ENCODE measurements at regions not wholly inside any gene's neighbourhood (a gene's known extent, or its start where the extent isn't known, plus 50 kb on each side); places are given as distances from the start of the nearest gene placed in this dataset.

GRCh38 chr2:235262750-235263149, 231.1 kb upstream of the AGAP1 start:
- ChIA-PET CTCF (interaction anchor here (0.7 to 1.0 kb wide), 2 partner anchors 18 to 182 kb away, joined by 3 read pairs; no protein-coding TSS in a partner anchor), POLR2A (no interaction called here)
- DNase-seq (ENCODE audit: low read depth, low spot score) (no peak), FAIRE-seq (no peak)
- no peak overlapping the region for H3K4me2 ChIP-seq (ENCODE audit: insufficient read depth, low read length)
- H4K20me1 ChIP-seq (replicated peaks; ENCODE audit: control insufficient read depth, extremely low read depth, insufficient read depth, low read length), result no peaks in the 10 kb centered on the region
- TF ChIP-seq FOS (IDR thresholded peaks at IDR 0.05; ENCODE audit: borderline replicate concordance, insufficient read depth, low read length) (no peak), CTCF (IDR thresholded peaks at IDR 0.05; ENCODE audit: extremely low read depth in 1 of 2, insufficient read depth in 1 of 2, low read depth in 1 of 2, low read length in 2 of 2) (no peak), GATA2 (IDR thresholded peaks at IDR 0.05; ENCODE audit: insufficient read depth, insufficient read length, low read depth, low read length) (no peak)
- H3K27me3 ChIP-seq (ENCODE audit: control insufficient read depth in 2 of 2, insufficient read depth in 2 of 2, low read length in 2 of 2), result no peaks in the 10 kb centered on the region
- H3K4me3 ChIP-seq (replicated peaks in 1 of 3; ENCODE audit: insufficient read depth in 1 of 3, low read depth in 1 of 3, low read length in 3 of 3), result no peak overlapping the region
- dilution Hi-C loops (cut with MboI; ENCODE audit: extremely low pct_ligation_motif_present, low sequenced_read_pairs), result no loop called here
- intact Hi-C loops (cut with micrococcal nuclease), result loop anchor here (1.0 kb wide), 1 partner anchor 24 kb away; no protein-coding TSS in a partner anchor
- H3K36me3 ChIP-seq (ENCODE audit: control insufficient read depth in 2 of 2, extremely low read depth in 1 of 2, insufficient read depth in 2 of 2, low read length in 2 of 2), result no peaks in the 10 kb centered on the region
- H3K9me1 ChIP-seq (replicated peaks; ENCODE audit: control insufficient read depth, extremely low read depth, insufficient read depth, low read length), result no peaks in the 10 kb centered on the region
- H2AFZ ChIP-seq (ENCODE audit: low read depth, low read length), result no peak overlapping the region
- H3K9ac ChIP-seq (replicated peaks; ENCODE audit: extremely low read depth, insufficient read depth, low read length), result no peak overlapping the region
- no peaks in the 10 kb centered on the region for H3K9me3 ChIP-seq (replicated peaks; ENCODE audit: control insufficient read depth, insufficient read depth, low read length)
- H3K79me2 ChIP-seq (ENCODE audit: control insufficient read depth, insufficient read depth, low read length), result no peaks in the 10 kb centered on the region
- H3K4me1 ChIP-seq (ENCODE audit: control insufficient read depth, extremely low read depth, insufficient read depth, low read length), result peaks cover 14% of the 10 kb centered on the region
- no TSS peak for BruUV-seq (replicated peaks)
- no peak overlapping the region for H3K27ac ChIP-seq (ENCODE audit: insufficient read depth, low read depth, low read length)
